ENCODE measurements at regions not wholly inside any gene's neighbourhood (a gene's known extent, or its start where the extent isn't known, plus 50 kb on each side); places are given as distances from the start of the nearest gene placed in this dataset.
A peak's percentile ranks its signal among the peaks of the same experiment; 100 is the strongest.

GRCh38 chr2:134019871-134020270 is 234.0 kb upstream of the MGAT5 start:
- no peaks in the 10 kb centered on the region for H3K4me1 ChIP-seq
- H3K27ac ChIP-seq: no peak overlapping the region
- TF ChIP-seq EP300 (IDR thresholded peaks at IDR 0.05): no peak
- no peak for TF ChIP-seq POLR2A (IDR thresholded peaks at IDR 0.05)
- TF ChIP-seq POLR2AphosphoS5 (IDR thresholded peaks at IDR 0.05): no peak
- no peak for TF ChIP-seq CTCF (IDR thresholded peaks at IDR 0.05)
- 53 to 94% methylated on average over 2 of the region's 2 CpGs for WGBS, 2 donors (ENCODE audit: low coverage in 1 of 2)
- no peaks in the 10 kb centered on the region for H3K36me3 ChIP-seq
- no peak for ATAC-seq
- H3K4me3 ChIP-seq: no peak overlapping the region
- H3K27me3 ChIP-seq: peaks cover 4% of the 10 kb centered on the region
- H3K9me3 ChIP-seq: no peaks in the 10 kb centered on the region

- TF ChIP-seq POLR2AphosphoS5 (IDR thresholded peaks at IDR 0.05): no peak
- no peak for TF ChIP-seq EP300 (IDR thresholded peaks at IDR 0.05)
- TF ChIP-seq POLR2A (IDR thresholded peaks at IDR 0.05): no peak
- no peak for TF ChIP-seq CTCF (IDR thresholded peaks at IDR 0.05)
- no peak for ATAC-seq
- no peaks in the 10 kb centered on the region for H3K36me3 ChIP-seq
- H3K4me1 ChIP-seq: no peaks in the 10 kb centered on the region
- WGBS, 2 donors (ENCODE audit: low coverage in 1 of 2): 71 to 87% methylated on average over 3 of the region's 3 CpGs
- H3K27me3 ChIP-seq: peaks cover 4% of the 10 kb centered on the region
- H3K27ac ChIP-seq: no peak overlapping the region
- no peaks in the 10 kb centered on the region for H3K9me3 ChIP-seq
- H3K4me3 ChIP-seq: no peak overlapping the region
Observed at GRCh38 chr2:134020608-134021007, 233.3 kb upstream of the MGAT5 start.

GRCh38 chr2:134021830-134022524 is 231.9 kb upstream of the MGAT5 start:
- 90% methylated on average over 4 of the region's 5 CpGs; no CpG with 5 or more reads in 1 of the 2 donors for WGBS, 2 donors (ENCODE audit: low coverage in 1 of 2)
- no peak overlapping the region for H3K27ac ChIP-seq
- TF ChIP-seq EP300 (IDR thresholded peaks at IDR 0.05) (no peak), POLR2AphosphoS5 (IDR thresholded peaks at IDR 0.05) (no peak), CTCF (IDR thresholded peaks at IDR 0.05) (no peak), POLR2A (IDR thresholded peaks at IDR 0.05) (no peak)
- H3K36me3 ChIP-seq: no peaks in the 10 kb centered on the region
- no peaks in the 10 kb centered on the region for H3K4me1 ChIP-seq
- no peaks in the 10 kb centered on the region for H3K9me3 ChIP-seq
- ATAC-seq: no peak
- H3K27me3 ChIP-seq: peaks cover 5% of the 10 kb centered on the region
- no peak overlapping the region for H3K4me3 ChIP-seq

GRCh38 chr2:134023854-134024253 is 230.0 kb upstream of the MGAT5 start:
- Histone ChIP-seq H3K36me3 (no peaks in the 10 kb centered on the region), H3K27ac (no peak overlapping the region), H3K9me3 (no peaks in the 10 kb centered on the region), H3K4me1 (peaks cover 0 to 8% (median 0%) of the 10 kb centered on the region in 3 donors), H3K27me3 (peaks cover 16% of the 10 kb centered on the region), H3K4me3 (no peak overlapping the region)
- WGBS, 2 donors (ENCODE audit: low coverage in 1 of 2): 91 to 96% methylated on average over 2 to 5 of the region's 5 CpGs
- no peak for ATAC-seq
- TF ChIP-seq POLR2AphosphoS5 (IDR thresholded peaks at IDR 0.05) (no peak), CTCF (IDR thresholded peaks at IDR 0.05) (no peak), EP300 (IDR thresholded peaks at IDR 0.05) (no peak)

- peaks cover 16% of the 10 kb centered on the region for H3K27me3 ChIP-seq
- no peak for TF ChIP-seq EP300 (IDR thresholded peaks at IDR 0.05)
- TF ChIP-seq CTCF (IDR thresholded peaks at IDR 0.05): no peak
- ATAC-seq: peak; percentile 41
- peak overlapping the region in 1 of 2 donors; percentile 33 for H3K4me3 ChIP-seq
- peaks cover 0 to 21% (median 0%) of the 10 kb centered on the region in 3 donors for H3K4me1 ChIP-seq
- H3K27ac ChIP-seq: no peak overlapping the region
- 26 to 43% methylated on average over 3 to 4 of the region's 21 CpGs for WGBS, 2 donors (ENCODE audit: low coverage in 1 of 2)
- H3K9me3 ChIP-seq: no peaks in the 10 kb centered on the region
- no peaks in the 10 kb centered on the region for H3K36me3 ChIP-seq
Observed at GRCh38 chr2:134027980-134028379, 225.9 kb upstream of the MGAT5 start.

Measured in gastroesophageal sphincter (tissue), 4 donors.